WTC11 (cell line): ENCODE measurements at regions not wholly inside any gene's neighbourhood (a gene's known extent, or its start where the extent isn't known, plus 50 kb on each side); places are given as distances from the start of the nearest gene placed in this dataset.

ENCODE experiments used
- ATAC-seq: fragments of 200-7000 bp; cut with Tn5 transposase; 2 replicates; pipeline ENCODE4 v1.10.0; 2021; ENCODE audit warnings: mild to moderate bottlenecking, moderate library complexity
- CTCF ChIA-PET: fragments of 300-600 bp; sonication (Branson Sonifier 250); formaldehyde crosslinking; loops from one replicate; lab custom pipeline; 2021; ENCODE audit warnings: antibody characterized with exemption; lab: Charles Lee
- POLR2A ChIA-PET: fragments of 350-600 bp; sonication (Branson Sonifier 250); formaldehyde crosslinking; loops from one replicate; lab custom pipeline; 2021; ENCODE audit warnings: antibody characterized with exemption; lab: Charles Lee
- DNase-seq: peaks from one replicate; pipeline ENCODE4 v3.0.0; 2021; ENCODE audit warnings: low spot score
- H3K27ac Mint-ChIP-seq: 2 replicates; pipeline ENCODE4 v1.8.0; 2021; ENCODE audit warnings: mixed read lengths
- H3K27me3 Mint-ChIP-seq: 2 replicates; pipeline ENCODE4 v1.8.0; 2021; ENCODE audit warnings: low read depth, mild to moderate bottlenecking, moderate library complexity, mixed read lengths
- H3K36me3 Mint-ChIP-seq: 2 replicates; pipeline ENCODE4 v1.8.0; 2021; ENCODE audit warnings: mixed read lengths
- H3K4me1 Mint-ChIP-seq: 2 replicates; pipeline ENCODE4 v1.8.0; 2022; ENCODE audit warnings: mixed read lengths
- H3K4me3 Mint-ChIP-seq: 2 replicates; pipeline ENCODE4 v1.8.0; 2021; ENCODE audit warnings: mild to moderate bottlenecking, moderate library complexity, mixed read lengths
- H3K9me3 Mint-ChIP-seq: 2 replicates; pipeline ENCODE4 v1.8.0; 2021; ENCODE audit warnings: mixed read lengths
- ARID4B ChIP-seq: sonication (generic); formaldehyde crosslinking; IDR thresholded peaks from 2 replicates; pipeline ENCODE4 v1.8.0; 2023; ENCODE audit warnings: missing genetic modification reagents, mild to moderate bottlenecking, borderline replicate concordance
- ATF2 ChIP-seq: sonication (generic); formaldehyde crosslinking; IDR thresholded peaks from 2 replicates; pipeline ENCODE4 v1.8.1; 2022; ENCODE audit warnings: low read depth, missing genetic modification reagents, borderline replicate concordance
- CREM ChIP-seq: sonication (generic); formaldehyde crosslinking; IDR thresholded peaks from 2 replicates; pipeline ENCODE4 v1.8.1; 2022; ENCODE audit warnings: mild to moderate bottlenecking, missing genetic modification reagents, moderate library complexity
- E2F1 ChIP-seq: sonication (generic); formaldehyde crosslinking; IDR thresholded peaks from 2 replicates; pipeline ENCODE4 v1.8.0; 2022; ENCODE audit warnings: mild to moderate bottlenecking, missing genetic modification reagents
- ELF4 ChIP-seq: sonication (generic); formaldehyde crosslinking; IDR thresholded peaks from 2 replicates; pipeline ENCODE4 v1.8.1; 2022; ENCODE audit warnings: low read depth, mild to moderate bottlenecking, moderate library complexity, missing genetic modification reagents
- FOXK1 ChIP-seq: sonication (generic); formaldehyde crosslinking; IDR thresholded peaks from 2 replicates; pipeline ENCODE4 v1.8.0; 2022; ENCODE audit warnings: mild to moderate bottlenecking, moderate library complexity, missing genetic modification reagents
- GABPB1 ChIP-seq: sonication (generic); formaldehyde crosslinking; IDR thresholded peaks from 2 replicates; pipeline ENCODE4 v1.8.1; 2023; ENCODE audit warnings: mild to moderate bottlenecking, missing genetic modification reagents
- JAZF1 ChIP-seq: fragments of 250-450 bp; sonication (Bioruptor Pico); IDR thresholded peaks from 2 replicates; pipeline ENCODE4 v1.9.0; 2021; ENCODE audit warnings: moderate library complexity, mild to moderate bottlenecking, inconsistent platforms
- NR2C2 ChIP-seq: sonication (generic); formaldehyde crosslinking; IDR thresholded peaks from 2 replicates; pipeline ENCODE4 v1.8.0; 2022; ENCODE audit warnings: mild to moderate bottlenecking, missing genetic modification reagents
- NR3C1 ChIP-seq: sonication (generic); formaldehyde crosslinking; conservative IDR thresholded peaks from 2 replicates; pipeline ENCODE4 v1.8.1; 2023; ENCODE audit warnings: low read depth, mild to moderate bottlenecking, missing genetic modification reagents
- PRRX2 ChIP-seq: fragments of 250-450 bp; sonication (Bioruptor Pico); IDR thresholded peaks from 2 replicates; pipeline ENCODE4 v1.8.0; 2021; ENCODE audit warnings: mild to moderate bottlenecking
- SMAD3 ChIP-seq: sonication (generic); formaldehyde crosslinking; IDR thresholded peaks from 2 replicates; pipeline ENCODE4 v1.8.0; 2022; ENCODE audit warnings: missing genetic modification reagents, mild to moderate bottlenecking, borderline replicate concordance
- SOX15 ChIP-seq: fragments of 250-450 bp; sonication (Bioruptor Pico); IDR thresholded peaks from 2 replicates; pipeline ENCODE4 v1.9.0; 2021; ENCODE audit warnings: mild to moderate bottlenecking
- TP53 ChIP-seq: sonication (generic); formaldehyde crosslinking; IDR thresholded peaks from 2 replicates; pipeline ENCODE4 v1.8.1; 2023; ENCODE audit warnings: mild to moderate bottlenecking, missing genetic modification reagents
- ZNF281 ChIP-seq: sonication (generic); formaldehyde crosslinking; IDR thresholded peaks from 2 replicates; pipeline ENCODE4 v1.8.0; 2023; ENCODE audit warnings: mild to moderate bottlenecking, missing genetic modification reagents
- ZNF425 ChIP-seq: fragments of 250-450 bp; sonication (Bioruptor Pico); conservative IDR thresholded peaks from 2 replicates; pipeline ENCODE4 v1.9.0; 2021; ENCODE audit warnings: mild to moderate bottlenecking
- ZNF671 ChIP-seq: fragments of 250-450 bp; sonication (Bioruptor Pico); IDR thresholded peaks from 2 replicates; pipeline ENCODE4 v1.8.0; 2021; ENCODE audit warnings: mild to moderate bottlenecking

- CTCF ChIA-PET = no interaction called here
- POLR2A ChIA-PET = no interaction called here
These were observed 64.0 kb upstream of the PRKX start for GRCh38 chrX:3777416-3777815.

GRCh38 chrX:3771766-3772165 is 58.3 kb upstream of the PRKX start:
- Mint-ChIP-seq H3K27me3 (no peaks in the 10 kb centered on the region), H3K4me1 (no peaks in the 10 kb centered on the region), H3K27ac (no peak overlapping the region), H3K36me3 (no peaks in the 10 kb centered on the region), H3K9me3 (no peaks in the 10 kb centered on the region), H3K4me3 (no peak overlapping the region)
- ChIA-PET CTCF (no interaction called here), POLR2A (no interaction called here)
- ATAC-seq (no peak), DNase-seq (no peak)
- TF ChIP-seq E2F1 (CRISPR knock-in tag) (no peak), TP53 (CRISPR knock-in tag) (no peak), ELF4 (CRISPR knock-in tag) (no peak), FOXK1 (no peak), CREM (CRISPR knock-in tag) (no peak), ARID4B (no peak)

More at GRCh38 chrX:3777416-3777815, 64.0 kb upstream of the PRKX start:
- Mint-ChIP-seq H3K9me3 (0 out of 2 replicates have a peak, but pooled peaks cover 7% of the 10 kb centered on the region), H3K4me1 (peaks cover 10% of the 10 kb centered on the region), H3K4me3 (no peak overlapping the region), H3K27ac (no peak overlapping the region), H3K27me3 (no peaks in the 10 kb centered on the region), H3K36me3 (no peaks in the 10 kb centered on the region)
- ATAC-seq (no peak), DNase-seq (no peak)
- TF ChIP-seq ZNF671 (no peak), PRRX2 (no peak), SMAD3 (CRISPR knock-in tag) (no peak), GABPB1 (CRISPR knock-in tag) (no peak), ZNF425 (CRISPR knock-in tag) (no peak)

GRCh38 chrX:3768881-3769280 is 55.4 kb upstream of the PRKX start:
- DNase-seq = no peak
- Mint-ChIP-seq H3K4me1 (no peaks in the 10 kb centered on the region), H3K9me3 (0 out of 2 replicates have a peak, but pooled peaks cover 3% of the 10 kb centered on the region), H3K27ac (no peak overlapping the region), H3K4me3 (no peak overlapping the region), H3K27me3 (no peaks in the 10 kb centered on the region), H3K36me3 (no peaks in the 10 kb centered on the region)
- ChIA-PET POLR2A (no interaction called here), CTCF (no interaction called here)
- ATAC-seq = no peak
- TF ChIP-seq TP53 (CRISPR knock-in tag) (no peak), ZNF281 (CRISPR knock-in tag) (no peak), SOX15 (CRISPR knock-in tag) (no peak), JAZF1 (CRISPR knock-in tag) (no peak), ATF2 (CRISPR knock-in tag) (no peak), ZNF425 (CRISPR knock-in tag) (no peak), NR2C2 (CRISPR knock-in tag) (no peak), NR3C1 (CRISPR knock-in tag) (no peak)
